Stimulated activated CD4-positive, alpha-beta T cell treated with anti-CD3 and anti-CD28 coated beads, Interleukin-12 subunit alpha, Interleukin-12 subunit beta, amount 100 ng/mL, for 48 hours (primary cell): ENCODE measurements at regions not wholly inside any gene's neighbourhood (a gene's known extent, or its start where the extent isn't known, plus 50 kb on each side); places are given as distances from the start of the nearest gene placed in this dataset.

Source experiments
- DNase-seq, 3 donors: peaks; one replicate each; pipeline ENCODE4 v3.0.0-alpha.2; 2020; ENCODE audit warnings: low read depth in 2 of 3, low spot score in 1 of 3

- no peak for DNase-seq
Observed at GRCh38 chr4:23667659-23668058, 222.2 kb downstream of the PPARGC1A start.

GRCh38 chr4:23660865-23661264 is 229.0 kb downstream of the PPARGC1A start:
- no peak for DNase-seq

- DNase-seq = no peak
Observed at GRCh38 chr4:23654791-23655190, 235.1 kb downstream of the PPARGC1A start.

GRCh38 chr4:23648854-23649596 is 240.8 kb downstream of the PPARGC1A start:
- DNase-seq = no peak

GRCh38 chr4:23635468-23635867 is 254.4 kb downstream of the PPARGC1A start:
- DNase-seq = no peak

GRCh38 chr4:23631255-23631950 is 258.4 kb downstream of the PPARGC1A start:
- DNase-seq = no peak

- DNase-seq = no peak
Observed at GRCh38 chr4:23630110-23630509, 259.7 kb downstream of the PPARGC1A start.

GRCh38 chr4:23629421-23629820 is 260.4 kb downstream of the PPARGC1A start:
- no peak for DNase-seq

GRCh38 chr4:23614284-23614892 is 275.5 kb downstream of the PPARGC1A start:
- no peak for DNase-seq

GRCh38 chr4:23613782-23614181 is 276.1 kb downstream of the PPARGC1A start:
- no peak for DNase-seq

GRCh38 chr4:23602720-23603119 is 287.1 kb downstream of the PPARGC1A start:
- no peak for DNase-seq

- no peak for DNase-seq
Observed at GRCh38 chr4:23594125-23594524, 295.7 kb downstream of the PPARGC1A start.

- no peak for DNase-seq
Observed at GRCh38 chr4:23590431-23590830, 299.4 kb downstream of the PPARGC1A start.

GRCh38 chr4:23584024-23584423 is 305.8 kb downstream of the PPARGC1A start:
- no peak for DNase-seq

GRCh38 chr4:23582671-23583070 is 307.2 kb downstream of the PPARGC1A start:
- no peak for DNase-seq

GRCh38 chr4:23579166-23579565 is 310.7 kb downstream of the PPARGC1A start:
- no peak for DNase-seq

- no peak for DNase-seq
Observed at GRCh38 chr4:23577398-23577797, 312.4 kb downstream of the PPARGC1A start.

- DNase-seq = no peak
Observed at GRCh38 chr4:23572382-23572781, 317.5 kb downstream of the PPARGC1A start.

- DNase-seq = no peak
Observed at GRCh38 chr4:23567338-23567737, 322.5 kb downstream of the PPARGC1A start.

- DNase-seq = no peak
Observed at GRCh38 chr4:23560748-23561147, 329.1 kb downstream of the PPARGC1A start.

GRCh38 chr4:23558101-23558500 is 331.7 kb downstream of the PPARGC1A start:
- no peak for DNase-seq

GRCh38 chr4:23547601-23548000 is 342.2 kb downstream of the PPARGC1A start:
- no peak for DNase-seq
